HCT116 (cell line): ENCODE measurements at regions not wholly inside any gene's neighbourhood (a gene's known extent, or its start where the extent isn't known, plus 50 kb on each side); places are given as distances from the start of the nearest gene placed in this dataset.

ENCODE experiments used
- ATAC-seq: fragments of 200-7000 bp; cut with Tn5 transposase; 2 replicates; pipeline ENCODE4 v1.9.1; 2020; ENCODE audit warnings: mild to moderate bottlenecking, moderate library complexity
- BruUV-seq: library from RNA; stranded (reverse); fragments of 400-500 nt; replicated peaks from 2 replicates; lab custom pipeline; 2021; lab: Mats Ljungman, UMichigan
- CTCF ChIA-PET: fragments of 300-600 bp; sonication (Branson Sonifier 250); formaldehyde crosslinking; loops from one replicate; lab custom pipeline; 2021; ENCODE audit warnings: antibody characterized with exemption; lab: Charles Lee
- POLR2A ChIA-PET: fragments of 300-600, 350-600 bp; sonication (Branson Sonifier 250); formaldehyde crosslinking; loops from one replicate; lab custom pipeline; 2021; ENCODE audit warnings: antibody characterized with exemption; lab: Charles Lee
- RAD21 ChIA-PET, 2 experiments: fragments of 300-600 bp; sonication (Branson Sonifier 250); formaldehyde crosslinking; loops; one replicate each; lab custom pipeline; 2023; ENCODE audit warnings: low total read pairs in 2 of 2; ENCODE audit not compliant: uncharacterized antibody in 2 of 2, unreplicated experiment in 2 of 2, low non-redundant PET in 1 of 2; lab: Charles Lee
- DNase-seq: peaks from one replicate; pipeline ENCODE4 v3.0.0-alpha.2; 2010; ENCODE audit warnings: low read depth, low spot score
- H2AFZ ChIP-seq: fragments of 200-600 bp; shearing (Covaris generic), sonication (generic); 2 replicates; pipeline ENCODE4 v1.6.1; 2017; ENCODE audit warnings: low read depth, mixed run types, mixed read lengths, antibody characterized with exemption, low read length; ENCODE audit not compliant: poor library complexity, severe bottlenecking
- H3K27ac ChIP-seq: 2 replicates; pipeline ENCODE4 v1.5.1; 2012; ENCODE audit warnings: low read depth, low read length
- H3K27me3 ChIP-seq: fragments of 200-600 bp; sonication (generic); 2 replicates; pipeline ENCODE4 v1.6.1; 2016; ENCODE audit warnings: mixed run types, low read length, mixed read lengths; ENCODE audit not compliant: insufficient read depth
- H3K36me3 ChIP-seq, 2 experiments: fragments of 200-500 bp in 1 of 2; fragments of 200-600 bp in 1 of 2; sonication (Bioruptor generic) in 1 of 2; sonication (generic) in 1 of 2; 2 replicates each; pipeline versions ENCODE4 v1.5.1 to v1.6.1; 2014 to 2016; ENCODE audit warnings: low read length in 2 of 2, inconsistent platforms in 1 of 2, mixed read lengths in 1 of 2, mixed run types in 1 of 2; ENCODE audit not compliant: insufficient read depth in 2 of 2, control insufficient read depth in 1 of 2
- H3K4me1 ChIP-seq, 2 experiments: fragments of 200-600 bp in 1 of 2; sonication (generic) in 1 of 2; 2 replicates each; pipeline versions ENCODE4 v1.5.1 to v1.6.1; 2012 to 2017; ENCODE audit warnings: low read length in 2 of 2, inconsistent platforms in 1 of 2, mild to moderate bottlenecking in 1 of 2, mixed read lengths in 1 of 2, mixed run types in 1 of 2, moderate library complexity in 1 of 2; ENCODE audit not compliant: insufficient read depth in 2 of 2, control insufficient read depth in 1 of 2
- H3K4me2 ChIP-seq: fragments of 200-600 bp; sonication (generic); 2 replicates; pipeline ENCODE4 v1.6.1; 2017; ENCODE audit warnings: mixed run types, low read length, mixed read lengths
- H3K4me3 ChIP-seq, 2 experiments: fragments of 200-600 bp in 1 of 2; sonication (generic) in 1 of 2; replicated peaks in 1 of 2; 2 replicates each; pipeline ENCODE4 v1.5.1; 2011 to 2016; ENCODE audit warnings: low read length in 2 of 2, control low read depth in 1 of 2, low read depth in 1 of 2, mild to moderate bottlenecking in 1 of 2, mixed read lengths in 1 of 2, mixed run types in 1 of 2
- H3K79me2 ChIP-seq: fragments of 200-600 bp; sonication (generic); 2 replicates; pipeline ENCODE4 v1.6.1; 2017; ENCODE audit warnings: mild to moderate bottlenecking, mixed run types, low read length, moderate library complexity, mixed read lengths; ENCODE audit not compliant: insufficient read depth
- H3K9ac ChIP-seq: fragments of 200-600 bp; sonication (generic); 2 replicates; pipeline ENCODE4 v1.6.1; 2016; ENCODE audit warnings: low read length, mixed read lengths
- H3K9me2 ChIP-seq: fragments of 200-600 bp; sonication (generic), shearing (Covaris generic); 2 replicates; pipeline ENCODE4 v1.6.1; 2017; ENCODE audit warnings: mixed run types, mild to moderate bottlenecking, moderate library complexity; ENCODE audit not compliant: insufficient read depth
- H3K9me3 ChIP-seq, 2 experiments: fragments of 200-500 bp in 1 of 2; fragments of 200-600 bp in 1 of 2; sonication (Bioruptor generic) in 1 of 2; sonication (generic) in 1 of 2; 2 replicates each; pipeline ENCODE4 v1.6.1; 2014 to 2017; ENCODE audit warnings: low read length in 2 of 2, mixed read lengths in 2 of 2, inconsistent platforms in 1 of 2, low read depth in 1 of 2, mild to moderate bottlenecking in 1 of 2, mixed run types in 1 of 2, moderate library complexity in 1 of 2; ENCODE audit not compliant: control insufficient read depth in 1 of 2, insufficient read depth in 1 of 2
- H4K20me1 ChIP-seq: fragments of 200-600 bp; sonication (generic), shearing (Covaris generic); 2 replicates; pipeline ENCODE4 v1.6.1; 2017; ENCODE audit warnings: mixed run types, mild to moderate bottlenecking, moderate library complexity; ENCODE audit not compliant: insufficient read depth
- ATF3 ChIP-seq: IDR thresholded peaks from 2 replicates; pipeline ENCODE4 v1.6.1; 2012
- EZH2 ChIP-seq: fragments of 200-600 bp; sonication (generic); IDR thresholded peaks from 2 replicates; pipeline ENCODE4 v1.6.1; 2017; ENCODE audit warnings: antibody characterized with exemption, mixed run types
- FOSL1 ChIP-seq: IDR thresholded peaks from 2 replicates; pipeline ENCODE4 v1.6.1; 2012; ENCODE audit warnings: low read depth
- POLR2A ChIP-seq: IDR thresholded peaks from 2 replicates; pipeline ENCODE4 v1.7.0; 2011; ENCODE audit warnings: borderline replicate concordance; ENCODE audit not compliant: insufficient read depth, insufficient read length; ENCODE audit errors: extremely low read depth
- RAD21 ChIP-seq: IDR thresholded peaks from 2 replicates; pipeline ENCODE4 v1.6.1; 2012; ENCODE audit warnings: low read depth, mild to moderate bottlenecking
- SP1 ChIP-seq: IDR thresholded peaks from 2 replicates; pipeline ENCODE4 v1.6.1; 2012; ENCODE audit warnings: low read depth
- SRF ChIP-seq: IDR thresholded peaks from 2 replicates; pipeline ENCODE4 v1.6.1; 2012; ENCODE audit warnings: low read depth
- TCF7L2 ChIP-seq: IDR thresholded peaks from 2 replicates; pipeline ENCODE4 v1.7.0; 2011; ENCODE audit warnings: borderline replicate concordance, inconsistent platforms; ENCODE audit not compliant: insufficient read depth, insufficient read length; ENCODE audit errors: extremely low read depth
- ZFX ChIP-seq: fragments of 450-650 bp; IDR thresholded peaks from 2 replicates; pipeline ENCODE4 v1.6.1; 2017
- ZNF274 ChIP-seq: fragments of 200-500 bp; sonication (Bioruptor generic); IDR thresholded peaks from 2 replicates; pipeline ENCODE4 v1.6.1; 2014; ENCODE audit warnings: mild to moderate bottlenecking, low read depth, low read length, inconsistent platforms
- intact Hi-C: fragments of 100-400 bp; cut with micrococcal nuclease; formaldehyde crosslinking; loops from 2 replicates; pipeline ENCODE4 v1.10.0; 2022

GRCh38 chrX:5756616-5757015, 472.1 kb downstream of the NLGN4X start:
- Histone ChIP-seq H4K20me1 (no peaks in the 10 kb centered on the region), H3K9me3 (no peaks in the 10 kb centered on the region), H3K9ac (no peak overlapping the region), H3K79me2 (no peaks in the 10 kb centered on the region), H3K36me3 (no peaks in the 10 kb centered on the region), H3K27me3 (no peaks in the 10 kb centered on the region), H3K9me2 (no peaks in the 10 kb centered on the region), H3K4me2 (no peak overlapping the region), H3K27ac (no peak overlapping the region), H2AFZ (no peak overlapping the region), H3K4me1 (no peaks in the 10 kb centered on the region), H3K4me3 (no peak overlapping the region)
- TF ChIP-seq ZFX (no peak), POLR2A (no peak), EZH2 (no peak), ZNF274 (no peak), TCF7L2 (no peak), RAD21 (no peak)
- DNase-seq (no peak), ATAC-seq (no peak)
- no TSS peak for BruUV-seq
- intact Hi-C loops, result no loop called here
- POLR2A ChIA-PET, result no interaction called here
- RAD21 ChIA-PET, result no interaction called here
- CTCF ChIA-PET, result no interaction called here

GRCh38 chrX:5753291-5753690, 475.4 kb downstream of the NLGN4X start:
- no peak for ATAC-seq
- intact Hi-C loops, result no loop called here

More at GRCh38 chrX:5753291-5753690, 475.4 kb downstream of the NLGN4X start:
- Histone ChIP-seq H3K27me3 (no peaks in the 10 kb centered on the region), H3K27ac (no peak overlapping the region), H3K4me2 (no peak overlapping the region), H4K20me1 (no peaks in the 10 kb centered on the region), H3K4me1 (no peaks in the 10 kb centered on the region), H3K9me3 (no peaks in the 10 kb centered on the region), H3K79me2 (no peaks in the 10 kb centered on the region), H3K9ac (no peak overlapping the region), H3K36me3 (no peaks in the 10 kb centered on the region), H2AFZ (no peak overlapping the region), H3K9me2 (no peaks in the 10 kb centered on the region), H3K4me3 (no peak overlapping the region)
- TF ChIP-seq ZNF274, result no peak
- no peak for TF ChIP-seq ATF3
- TF ChIP-seq FOSL1, result no peak
- TF ChIP-seq ZFX, result no peak
- no peak for TF ChIP-seq SRF
- TF ChIP-seq POLR2A, result no peak
- no peak for TF ChIP-seq SP1
- BruUV-seq, result no TSS peak
- RAD21 ChIA-PET, result no interaction called here
- POLR2A ChIA-PET, result no interaction called here
- CTCF ChIA-PET, result no interaction called here
- no peak for DNase-seq
